CD4-positive, alpha-beta T cell treated with Interleukin-15 for 1 hour (primary cell): ENCODE measurements at regions not wholly inside any gene's neighbourhood (a gene's known extent, or its start where the extent isn't known, plus 50 kb on each side); places are given as distances from the start of the nearest gene placed in this dataset.

Source experiments
- DNase-seq: peaks from one replicate; pipeline ENCODE4 v3.0.0-alpha.2; 2020

DNA sequence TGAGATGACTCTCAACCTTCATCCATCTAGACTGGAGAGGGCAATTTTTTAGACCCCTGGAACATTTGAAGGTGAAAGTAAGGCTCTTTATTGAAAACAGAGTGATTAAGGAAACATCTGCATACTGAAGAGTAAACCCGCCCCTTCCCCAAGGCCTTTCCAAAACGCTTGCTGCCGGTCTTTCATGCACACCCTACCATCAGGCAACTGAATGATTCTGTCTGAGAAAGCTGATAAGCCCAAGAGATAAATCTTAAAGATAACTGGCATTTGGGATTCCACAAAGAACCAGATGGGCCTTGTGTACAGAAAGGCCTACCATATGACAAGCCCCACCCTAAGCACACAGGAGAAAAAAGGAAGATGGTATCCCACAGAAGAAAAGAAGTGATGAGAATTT, 54.4 kb upstream of the PIK3R1 start:
- no peak for DNase-seq

DNA sequence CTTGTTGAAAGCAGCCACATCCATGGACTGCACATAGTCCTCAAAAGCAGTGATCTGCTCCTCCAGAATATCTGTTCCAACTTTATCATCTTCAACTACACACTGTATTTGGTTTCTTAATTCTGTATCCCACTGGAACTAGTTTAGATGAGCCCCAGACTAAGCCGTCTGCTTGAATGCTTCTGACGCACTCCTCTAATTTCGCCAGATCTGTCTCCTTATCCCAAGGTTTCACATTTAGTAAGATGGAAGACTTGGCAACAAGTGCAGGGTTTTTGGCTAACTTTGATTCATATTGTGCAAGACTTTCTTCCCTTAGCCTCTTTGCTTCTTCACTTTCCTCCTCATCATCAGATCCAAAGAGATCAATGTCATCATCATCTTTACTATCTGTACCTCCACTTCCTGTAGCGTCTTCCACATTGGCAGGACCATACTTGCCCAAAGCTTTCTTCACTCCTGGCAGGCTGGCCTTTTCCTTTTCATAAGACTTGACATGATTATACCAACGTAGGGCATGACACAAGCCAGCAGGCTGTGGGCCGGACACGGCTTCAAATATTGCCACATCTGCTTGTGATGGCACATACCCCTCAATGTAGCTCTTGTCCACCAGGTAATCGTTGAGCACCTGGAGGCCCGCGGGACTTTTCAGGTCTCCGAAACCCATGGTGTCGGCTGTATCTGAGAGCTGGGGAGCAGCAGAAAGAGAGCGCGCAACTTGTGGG, 56.2 kb upstream of the PIK3R1 start:
- no peak for DNase-seq

GRCh38 chr5:68155940-68156339, 59.6 kb upstream of the PIK3R1 start:
- no peak for DNase-seq

DNA sequence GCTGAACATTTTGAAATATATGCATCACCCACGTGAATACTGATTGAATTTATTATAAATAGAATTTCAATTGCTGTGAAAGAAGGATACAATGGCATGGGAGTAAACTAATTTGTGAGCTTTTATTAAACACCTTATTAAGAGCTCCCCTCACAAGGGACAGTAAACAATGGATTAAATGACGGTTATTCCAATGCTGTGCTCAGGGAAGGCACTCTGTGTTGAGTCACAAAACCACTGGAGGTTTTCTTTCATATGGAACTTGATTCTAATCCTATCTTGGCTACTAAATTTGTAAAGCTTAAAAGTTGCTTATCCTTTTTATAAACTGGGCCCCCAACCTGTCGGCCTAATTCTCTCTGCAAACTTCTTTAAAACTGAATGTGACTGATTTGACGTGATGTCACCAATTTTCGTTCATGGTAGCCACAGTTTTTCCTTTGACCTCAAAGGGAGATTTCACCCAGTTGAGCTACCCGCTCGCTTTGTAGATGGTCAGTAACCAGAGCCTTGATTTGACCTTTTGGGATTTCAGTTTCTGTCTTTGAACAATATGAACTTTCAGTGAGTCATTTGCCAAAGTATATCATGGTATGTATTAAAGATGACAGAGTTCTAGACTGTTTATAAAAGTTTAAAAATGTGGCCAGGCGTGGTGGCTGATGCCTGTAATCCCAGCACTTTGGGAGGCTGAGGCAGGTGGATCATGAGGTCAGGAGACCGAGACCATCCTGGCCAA, 61.3 kb upstream of the PIK3R1 start:
- no peak for DNase-seq

DNA sequence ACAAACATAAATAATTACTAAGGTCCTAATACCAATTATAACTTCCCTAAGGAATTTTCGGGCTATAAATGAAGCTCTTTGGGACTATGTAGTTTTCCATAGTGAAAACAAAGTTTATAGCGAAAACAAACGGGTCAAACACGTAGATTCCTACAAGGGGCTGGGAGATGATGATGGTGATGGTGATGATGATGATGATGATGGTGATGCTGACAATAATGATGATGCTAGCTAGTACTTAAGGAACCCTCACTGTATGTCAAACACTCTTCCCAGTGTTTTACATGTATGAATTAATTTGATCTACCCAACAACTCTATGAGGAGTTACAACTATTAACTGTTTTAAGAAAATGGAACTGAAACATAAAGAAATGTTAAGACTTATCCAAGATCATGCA, 63.7 kb upstream of the PIK3R1 start:
- DNase-seq, result no peak

- no peak for DNase-seq
Observed at GRCh38 chr5:68149189-68149588, 66.4 kb upstream of the PIK3R1 start.

GRCh38 chr5:68148096-68148495, 67.5 kb upstream of the PIK3R1 start:
- DNase-seq, result no peak

DNA sequence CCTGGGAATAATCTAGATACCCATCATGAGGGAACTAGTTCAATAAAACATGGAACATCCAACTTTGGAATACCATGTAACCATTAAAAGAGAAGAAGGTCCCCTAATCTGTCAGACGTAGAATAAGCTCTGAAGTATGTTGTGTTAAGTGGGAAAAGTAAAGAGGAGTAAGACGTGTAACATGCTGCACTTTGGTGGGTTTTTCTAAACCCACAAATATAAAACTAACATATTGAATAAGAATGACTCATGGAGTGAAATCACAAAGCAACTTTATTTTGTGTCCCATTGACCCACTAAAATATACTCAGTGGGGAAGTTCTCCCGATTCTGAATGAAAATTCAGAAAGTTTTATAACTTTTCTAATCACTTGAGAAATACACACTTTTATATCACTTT, 67.9 kb upstream of the PIK3R1 start:
- DNase-seq, result no peak

- DNase-seq, result no peak
Observed at GRCh38 chr5:68141494-68141893, 74.1 kb upstream of the PIK3R1 start.

- DNase-seq, result no peak
Observed at GRCh38 chr5:68140763-68141162, 74.8 kb upstream of the PIK3R1 start.

- no peak for DNase-seq
Observed at GRCh38 chr5:68139611-68140441, 75.7 kb upstream of the PIK3R1 start.

DNA sequence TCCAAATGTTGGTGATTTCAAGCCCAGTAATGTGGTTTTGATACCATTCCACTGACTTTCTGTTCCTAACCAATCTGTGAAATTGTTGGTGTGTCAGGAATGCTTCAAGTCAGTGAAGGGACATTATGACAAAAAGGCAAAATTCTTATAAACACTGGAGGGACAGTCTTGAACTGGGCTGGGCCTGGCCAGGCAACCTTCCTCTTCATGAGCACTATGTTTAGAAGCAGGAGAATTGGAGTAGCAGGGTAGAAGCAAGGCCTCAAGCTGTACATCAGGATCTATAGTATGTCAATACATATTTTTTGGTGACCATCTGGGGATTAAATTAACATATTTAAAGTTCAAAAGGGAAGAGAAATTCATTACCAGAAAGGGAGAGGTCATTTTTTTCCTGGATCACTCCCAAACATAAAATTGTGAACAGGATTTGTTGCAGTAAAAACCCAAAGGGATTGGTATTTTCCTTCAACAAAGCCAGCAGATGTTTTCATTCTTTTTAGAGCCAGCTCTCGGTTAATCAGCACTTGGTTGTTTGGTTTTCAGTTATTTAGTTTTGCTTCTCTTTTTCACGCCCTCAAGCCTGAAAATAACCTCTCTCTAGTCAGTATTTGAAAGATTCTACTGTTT, 77.9 kb upstream of the PIK3R1 start:
- no peak for DNase-seq

DNA sequence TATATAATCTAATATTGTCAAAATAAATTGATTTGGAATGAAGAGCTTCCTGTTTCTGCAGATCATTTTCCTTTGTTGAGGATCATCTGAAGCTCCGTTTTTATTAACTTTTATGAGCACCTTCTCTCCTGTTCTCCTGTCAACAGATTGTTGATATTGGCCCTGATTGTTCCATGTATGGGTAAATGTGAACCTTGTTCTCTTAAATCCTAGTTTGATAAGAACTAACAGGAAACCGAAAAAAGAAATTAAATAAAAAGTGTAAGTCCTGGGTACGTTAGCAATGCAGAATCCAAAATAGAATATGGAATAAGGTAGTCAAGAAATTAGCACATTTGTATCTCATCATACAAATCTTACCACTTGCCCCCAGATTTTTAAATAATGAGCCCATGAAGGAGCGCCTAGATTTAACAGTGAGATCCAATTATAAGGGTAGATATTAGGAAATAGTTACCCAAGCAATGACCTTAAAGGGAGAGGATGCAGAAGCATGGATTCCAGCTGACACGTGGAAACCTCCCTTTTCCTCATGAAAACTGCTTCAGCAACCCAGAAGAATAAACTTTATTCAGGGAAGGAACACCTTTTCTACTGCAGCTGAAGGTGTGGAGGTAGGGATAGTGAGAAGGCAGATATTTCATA, 80.8 kb upstream of the PIK3R1 start:
- DNase-seq, result no peak

GRCh38 chr5:68134033-68134668, 81.4 kb upstream of the PIK3R1 start:
- no peak for DNase-seq

- DNase-seq, result no peak
Observed at GRCh38 chr5:68130253-68130652, 85.3 kb upstream of the PIK3R1 start.

- no peak for DNase-seq
Observed at GRCh38 chr5:68129364-68129763, 86.2 kb upstream of the PIK3R1 start.

GRCh38 chr5:68126886-68127285, 88.7 kb upstream of the PIK3R1 start:
- no peak for DNase-seq

GRCh38 chr5:68122439-68123328, 92.9 kb upstream of the PIK3R1 start:
- no peak for DNase-seq

DNA sequence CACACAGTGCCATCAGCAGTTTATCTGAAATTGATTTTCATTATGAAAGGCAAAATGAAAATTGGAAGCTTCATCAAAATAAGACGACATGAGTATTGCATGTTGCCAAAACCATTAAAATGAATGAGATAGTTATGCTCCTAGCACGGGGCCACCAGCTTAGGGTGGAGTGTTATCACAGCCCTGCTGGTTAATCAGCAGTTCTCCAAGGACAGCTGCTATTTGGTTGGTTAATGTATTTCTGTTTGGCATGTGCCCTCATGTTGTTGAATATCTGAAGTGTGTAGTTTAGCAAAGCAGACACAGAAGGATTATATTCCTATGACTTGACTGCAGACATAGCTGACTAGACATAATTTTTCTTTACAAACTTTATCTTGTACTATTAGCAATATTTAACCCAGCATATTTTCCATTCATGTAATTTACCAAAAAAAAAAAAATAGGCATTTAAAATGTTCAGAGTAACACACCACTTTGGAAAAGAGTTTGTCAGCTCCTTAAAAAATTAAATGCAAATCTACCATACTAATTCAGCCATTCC, 98.6 kb upstream of the PIK3R1 start:
- DNase-seq, result no peak

DNA sequence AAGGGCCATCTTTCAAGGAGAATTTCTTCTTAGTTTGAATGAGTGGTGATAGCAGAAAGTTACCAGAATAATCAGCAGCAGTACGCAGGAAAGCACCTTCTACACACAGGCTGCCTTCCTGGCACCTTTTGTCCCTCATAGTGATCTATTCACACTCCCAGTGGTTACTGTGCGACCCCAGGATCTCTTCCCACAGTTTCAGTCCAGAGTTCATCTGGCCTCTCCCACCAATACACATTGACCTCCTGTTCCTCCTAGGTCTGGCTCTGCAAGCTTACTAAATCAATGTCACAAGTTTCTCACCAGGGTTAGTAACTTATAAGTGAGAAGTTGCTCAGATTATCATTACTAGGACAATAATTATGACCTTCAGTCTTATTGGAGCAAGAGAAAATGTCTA, 99.1 kb upstream of the PIK3R1 start:
- no peak for DNase-seq

DNA sequence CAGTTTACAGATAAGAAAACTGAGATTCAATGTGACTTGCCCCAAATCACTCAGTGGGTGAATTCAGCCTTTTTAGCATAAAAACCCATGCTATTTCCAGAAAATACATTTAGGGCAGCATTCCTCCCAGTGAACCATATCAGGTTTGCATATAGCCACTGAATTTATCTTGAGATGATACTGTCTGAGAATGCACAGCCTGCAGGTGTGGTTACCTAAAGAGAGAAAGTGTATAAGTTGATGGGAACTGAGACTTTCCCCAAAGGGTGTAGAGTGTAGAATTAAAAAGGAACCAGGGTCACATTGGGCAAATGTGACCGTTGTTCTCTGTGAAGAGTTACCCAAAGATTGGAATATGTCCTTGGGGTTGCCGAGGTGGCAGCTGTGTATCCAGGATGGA, 100.0 kb upstream of the PIK3R1 start:
- DNase-seq, result no peak
